Activated naive CD4-positive, alpha-beta T cell treated with anti-CD3 and anti-CD28 coated beads, Interleukin-2, amount 50 U/mL, for 24 hours (primary cell): ENCODE measurements at regions not wholly inside any gene's neighbourhood (a gene's known extent, or its start where the extent isn't known, plus 50 kb on each side); places are given as distances from the start of the nearest gene placed in this dataset.
"Not testable (repeated sequence)": the region's sequence is repeated elsewhere in the genome, so short reads cannot be mapped to it uniquely, and the experiment has no call there.

ENCODE experiments used
- H3K27ac Mint-ChIP-seq: one replicate; pipeline ENCODE4 v1.8.0; 2021; ENCODE audit warnings: mild to moderate bottlenecking, mixed read lengths
- H3K27me3 Mint-ChIP-seq: one replicate; pipeline ENCODE4 v1.8.0; 2021; ENCODE audit warnings: mixed read lengths
- H3K36me3 Mint-ChIP-seq: one replicate; pipeline ENCODE4 v1.8.0; 2021; ENCODE audit warnings: mixed read lengths
- H3K4me1 Mint-ChIP-seq: one replicate; pipeline ENCODE4 v1.8.0; 2021; ENCODE audit warnings: mixed read lengths
- H3K4me3 Mint-ChIP-seq: one replicate; pipeline ENCODE4 v1.8.0; 2021; ENCODE audit warnings: mild to moderate bottlenecking, mixed read lengths
- H3K9me3 Mint-ChIP-seq: one replicate; pipeline ENCODE4 v1.8.0; 2021; ENCODE audit warnings: mixed read lengths

- H3K27me3 Mint-ChIP-seq = no peaks in the 10 kb centered on the region
- H3K4me1 Mint-ChIP-seq = no peaks in the 10 kb centered on the region
- H3K36me3 Mint-ChIP-seq = no peaks in the 10 kb centered on the region
- no peaks in the 10 kb centered on the region for H3K9me3 Mint-ChIP-seq
- H3K4me3 Mint-ChIP-seq = no peak overlapping the region
- H3K27ac Mint-ChIP-seq = no peak overlapping the region
Observed at GRCh38 chr4:107380836-107381438, 339.1 kb downstream of the PAPSS1 start.

GRCh38 chr4:107380190-107380589 lies 339.8 kb downstream of the PAPSS1 start:
- Mint-ChIP-seq H3K27me3 (no peaks in the 10 kb centered on the region), H3K4me3 (no peak overlapping the region), H3K36me3 (no peaks in the 10 kb centered on the region), H3K27ac (no peak overlapping the region), H3K9me3 (no peaks in the 10 kb centered on the region), H3K4me1 (no peaks in the 10 kb centered on the region)

- Mint-ChIP-seq H3K36me3 (no peaks in the 10 kb centered on the region), H3K4me3 (no peak overlapping the region), H3K27ac (no peak overlapping the region), H3K9me3 (no peaks in the 10 kb centered on the region), H3K4me1 (no peaks in the 10 kb centered on the region), H3K27me3 (no peaks in the 10 kb centered on the region)
Observed at GRCh38 chr4:107379054-107379869, 340.8 kb downstream of the PAPSS1 start.

- Mint-ChIP-seq H3K9me3 (no peaks in the 10 kb centered on the region), H3K27ac (no peak overlapping the region), H3K36me3 (no peaks in the 10 kb centered on the region), H3K27me3 (no peaks in the 10 kb centered on the region), H3K4me3 (no peak overlapping the region), H3K4me1 (no peaks in the 10 kb centered on the region)
Observed at GRCh38 chr4:107376293-107376692, 340.2 kb upstream of the DKK2 start.

DNA sequence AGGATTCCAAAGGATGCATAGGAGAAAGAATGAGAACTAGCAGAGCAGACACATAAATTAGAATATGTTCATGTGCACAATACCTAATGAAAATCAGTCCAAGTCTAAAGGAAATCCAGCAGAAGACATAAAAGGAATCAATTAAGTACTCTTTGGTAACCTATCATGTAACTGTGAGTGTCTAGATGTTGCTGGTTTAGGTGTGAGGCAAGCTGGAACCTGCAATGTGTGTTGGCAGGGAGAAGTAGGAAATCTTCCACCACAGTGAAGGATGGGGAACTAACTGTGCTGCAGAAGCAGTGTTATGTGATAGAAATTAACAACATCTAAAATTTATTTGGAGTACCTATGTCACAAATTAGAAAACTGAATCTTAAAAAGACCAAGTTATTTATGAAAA lies 330.8 kb upstream of the DKK2 start:
- peaks cover 12% of the 10 kb centered on the region for H3K27me3 Mint-ChIP-seq
- H3K4me3 Mint-ChIP-seq = no peak overlapping the region
- no peaks in the 10 kb centered on the region for H3K36me3 Mint-ChIP-seq
- no peaks in the 10 kb centered on the region for H3K4me1 Mint-ChIP-seq
- H3K27ac Mint-ChIP-seq = no peak overlapping the region
- no peaks in the 10 kb centered on the region for H3K9me3 Mint-ChIP-seq

- Mint-ChIP-seq H3K4me3 (no peak overlapping the region), H3K27ac (no peak overlapping the region)
Observed at GRCh38 chr4:107366016-107366735, 330.1 kb upstream of the DKK2 start.

GRCh38 chr4:107363125-107363524 lies 327.0 kb upstream of the DKK2 start:
- Mint-ChIP-seq H3K36me3 (no peaks in the 10 kb centered on the region), H3K27me3 (peaks cover 5% of the 10 kb centered on the region), H3K9me3 (no peaks in the 10 kb centered on the region), H3K4me1 (no peaks in the 10 kb centered on the region), H3K4me3 (no peak overlapping the region), H3K27ac (no peak overlapping the region)

More at GRCh38 chr4:107366016-107366735, 330.1 kb upstream of the DKK2 start:
- Mint-ChIP-seq H3K36me3 (no peaks in the 10 kb centered on the region), H3K9me3 (no peaks in the 10 kb centered on the region), H3K27me3 (peaks cover 12% of the 10 kb centered on the region), H3K4me1 (no peaks in the 10 kb centered on the region)

- Mint-ChIP-seq H3K27me3 (peaks cover 2% of the 10 kb centered on the region), H3K36me3 (no peaks in the 10 kb centered on the region), H3K9me3 (no peaks in the 10 kb centered on the region), H3K4me3 (no peak overlapping the region), H3K27ac (no peak overlapping the region), H3K4me1 (no peaks in the 10 kb centered on the region)
Observed at GRCh38 chr4:107359208-107359607, 323.1 kb upstream of the DKK2 start.

- H3K27ac Mint-ChIP-seq, H3K27me3 Mint-ChIP-seq, H3K4me3 Mint-ChIP-seq, H3K4me1 Mint-ChIP-seq, H3K36me3 Mint-ChIP-seq, H3K9me3 Mint-ChIP-seq: not testable (repeated sequence)
Observed at GRCh38 chr4:107354304-107354703, 318.2 kb upstream of the DKK2 start.

DNA sequence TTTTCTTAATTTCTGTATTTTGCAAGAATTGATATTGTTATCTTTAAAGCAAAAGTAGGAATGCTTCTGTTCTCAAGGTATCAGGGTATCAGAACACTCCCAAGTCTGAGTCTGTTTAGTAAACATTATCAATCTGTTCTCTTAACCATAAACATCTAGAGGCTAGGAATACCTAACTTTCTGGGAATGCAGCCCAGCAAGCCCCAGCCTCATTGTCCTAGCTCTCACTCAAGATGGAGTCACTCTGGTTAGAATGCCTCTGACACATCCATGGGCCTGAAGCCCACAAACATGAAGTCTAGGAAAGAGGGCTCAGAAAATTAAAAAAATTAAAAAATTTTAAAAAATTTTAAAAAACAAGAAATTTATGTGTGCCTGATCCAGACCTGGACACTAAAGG lies 315.1 kb upstream of the DKK2 start:
- no peak overlapping the region for H3K4me3 Mint-ChIP-seq
- H3K36me3 Mint-ChIP-seq = no peaks in the 10 kb centered on the region
- H3K27me3 Mint-ChIP-seq = no peaks in the 10 kb centered on the region
- no peak overlapping the region for H3K27ac Mint-ChIP-seq
- no peaks in the 10 kb centered on the region for H3K4me1 Mint-ChIP-seq
- H3K9me3 Mint-ChIP-seq = no peaks in the 10 kb centered on the region

GRCh38 chr4:107349732-107350131 lies 313.6 kb upstream of the DKK2 start:
- H3K27me3 Mint-ChIP-seq = no peaks in the 10 kb centered on the region
- H3K4me3 Mint-ChIP-seq = no peak overlapping the region
- H3K4me1 Mint-ChIP-seq = no peaks in the 10 kb centered on the region
- no peak overlapping the region for H3K27ac Mint-ChIP-seq
- H3K36me3 Mint-ChIP-seq = no peaks in the 10 kb centered on the region
- no peaks in the 10 kb centered on the region for H3K9me3 Mint-ChIP-seq

GRCh38 chr4:107349266-107349665 lies 313.2 kb upstream of the DKK2 start:
- no peaks in the 10 kb centered on the region for H3K36me3 Mint-ChIP-seq
- H3K27ac Mint-ChIP-seq = no peak overlapping the region
- H3K27me3 Mint-ChIP-seq = no peaks in the 10 kb centered on the region
- no peaks in the 10 kb centered on the region for H3K9me3 Mint-ChIP-seq
- no peaks in the 10 kb centered on the region for H3K4me1 Mint-ChIP-seq
- H3K4me3 Mint-ChIP-seq = no peak overlapping the region

GRCh38 chr4:107348188-107349050 lies 312.3 kb upstream of the DKK2 start:
- Mint-ChIP-seq H3K9me3 (no peaks in the 10 kb centered on the region), H3K36me3 (no peaks in the 10 kb centered on the region), H3K4me3 (no peak overlapping the region), H3K27ac (no peak overlapping the region), H3K27me3 (no peaks in the 10 kb centered on the region), H3K4me1 (no peaks in the 10 kb centered on the region)

- Mint-ChIP-seq H3K27ac (no peak overlapping the region), H3K4me3 (no peak overlapping the region), H3K27me3 (peaks cover 5% of the 10 kb centered on the region), H3K9me3 (peaks cover 3% of the 10 kb centered on the region), H3K4me1 (no peaks in the 10 kb centered on the region), H3K36me3 (no peaks in the 10 kb centered on the region)
Observed at GRCh38 chr4:107333518-107333917, 297.4 kb upstream of the DKK2 start.

DNA sequence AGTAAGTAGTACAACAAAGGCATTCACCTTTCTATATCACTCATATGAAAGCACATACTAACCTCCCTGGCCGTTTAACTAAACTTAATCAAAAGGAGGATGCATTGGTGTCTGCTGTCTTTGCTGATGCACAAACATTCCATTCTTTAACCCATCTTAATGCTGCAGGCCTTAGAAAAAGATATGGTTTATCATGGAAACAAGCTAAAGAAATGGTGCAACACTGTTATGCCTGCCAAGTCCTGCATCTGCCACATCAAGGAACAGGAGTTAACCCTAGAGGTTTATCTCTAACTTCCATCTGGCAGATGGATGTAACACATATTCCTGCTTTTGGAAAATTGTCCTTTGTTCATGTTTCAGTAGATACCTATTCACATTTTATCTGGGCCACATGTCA lies 296.5 kb upstream of the DKK2 start:
- H3K4me1 Mint-ChIP-seq, H3K4me3 Mint-ChIP-seq, H3K36me3 Mint-ChIP-seq, H3K27me3 Mint-ChIP-seq, H3K27ac Mint-ChIP-seq, H3K9me3 Mint-ChIP-seq: not testable (repeated sequence)
